HL-60/S4 (cell line): ENCODE measurements at regions not wholly inside any gene's neighbourhood (a gene's known extent, or its start where the extent isn't known, plus 50 kb on each side); places are given as distances from the start of the nearest gene placed in this dataset.

ENCODE experiments used
- in situ Hi-C: fragments of 300-500 bp; cut with MboI; formaldehyde crosslinking; loops from 2 replicates; pipeline ENCODE4 v1.14.3; 2022; ENCODE audit warnings: low sequenced_read_pairs

- in situ Hi-C loops: no loop called here
Measured at GRCh38 chr3:176577447-176577846, 619.8 kb downstream of the TBL1XR1 start.

DNA sequence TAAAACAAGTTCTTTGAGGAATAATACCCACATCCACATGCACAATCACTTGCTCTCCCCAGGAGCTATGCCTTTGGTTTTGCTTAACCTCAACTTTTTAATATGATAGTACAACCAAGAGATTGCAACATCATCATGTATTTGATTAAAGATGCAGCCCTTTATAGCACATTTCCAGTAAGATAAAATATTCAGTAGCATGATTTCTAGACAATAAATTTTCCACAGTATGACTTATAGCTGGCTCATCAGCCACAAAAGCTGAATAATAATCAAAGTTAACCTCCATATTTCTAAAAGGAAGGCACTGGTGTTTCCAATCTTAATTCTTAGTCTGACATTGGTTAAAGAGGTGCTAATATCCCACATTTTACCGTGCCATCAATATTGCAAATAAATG, 622.5 kb downstream of the TBL1XR1 start:
- in situ Hi-C loops: no loop called here

DNA sequence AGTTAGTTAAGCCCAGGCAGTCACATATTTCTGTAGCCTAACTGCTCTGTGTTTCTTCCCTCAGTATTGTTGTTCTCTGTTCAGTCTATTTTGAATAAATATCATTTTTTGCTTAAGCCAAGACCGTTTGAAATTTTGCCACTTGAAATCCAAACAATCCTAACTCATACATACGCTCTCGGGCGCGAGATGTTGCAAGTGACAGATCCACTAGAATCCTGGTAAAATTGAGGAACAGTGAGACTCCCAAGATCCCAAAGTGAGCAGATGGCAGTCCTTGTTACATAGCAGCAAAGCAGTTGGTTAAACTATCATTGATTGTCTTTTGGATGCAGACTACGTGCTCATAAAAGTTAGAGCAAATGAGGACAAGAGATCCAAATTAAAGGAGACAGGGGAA, 625.4 kb downstream of the TBL1XR1 start:
- in situ Hi-C loops: no loop called here

- in situ Hi-C loops: no loop called here
Measured at GRCh38 chr3:176570992-176571391, 626.3 kb downstream of the TBL1XR1 start.

GRCh38 chr3:176568189-176568588, 629.1 kb downstream of the TBL1XR1 start:
- in situ Hi-C loops: no loop called here

GRCh38 chr3:176566757-176567156, 630.5 kb downstream of the TBL1XR1 start:
- in situ Hi-C loops: no loop called here

- in situ Hi-C loops: no loop called here
Measured at GRCh38 chr3:176562331-176562730, 635.0 kb downstream of the TBL1XR1 start.

GRCh38 chr3:176561826-176562225, 635.5 kb downstream of the TBL1XR1 start:
- in situ Hi-C loops: no loop called here

GRCh38 chr3:176554791-176555654, 642.3 kb downstream of the TBL1XR1 start:
- in situ Hi-C loops: no loop called here

DNA sequence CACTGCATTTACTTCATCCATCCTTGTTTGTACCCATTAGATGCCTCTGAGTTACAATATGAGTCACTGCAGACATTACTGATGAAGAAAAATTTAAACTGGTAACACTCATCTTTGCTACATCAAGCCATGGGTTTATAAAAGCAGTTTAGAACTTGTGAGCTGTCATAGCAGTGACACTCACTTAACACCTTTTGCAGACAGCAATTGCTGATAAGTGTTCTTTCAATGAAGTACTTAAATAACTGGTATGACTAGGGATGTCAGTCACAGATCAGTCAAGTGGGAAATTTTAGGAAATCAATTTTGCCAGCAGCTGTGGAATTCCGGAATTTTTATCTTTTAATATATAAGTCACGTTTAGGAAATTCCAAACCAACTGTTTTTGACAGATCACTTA, 643.0 kb downstream of the TBL1XR1 start:
- in situ Hi-C loops: no loop called here

DNA sequence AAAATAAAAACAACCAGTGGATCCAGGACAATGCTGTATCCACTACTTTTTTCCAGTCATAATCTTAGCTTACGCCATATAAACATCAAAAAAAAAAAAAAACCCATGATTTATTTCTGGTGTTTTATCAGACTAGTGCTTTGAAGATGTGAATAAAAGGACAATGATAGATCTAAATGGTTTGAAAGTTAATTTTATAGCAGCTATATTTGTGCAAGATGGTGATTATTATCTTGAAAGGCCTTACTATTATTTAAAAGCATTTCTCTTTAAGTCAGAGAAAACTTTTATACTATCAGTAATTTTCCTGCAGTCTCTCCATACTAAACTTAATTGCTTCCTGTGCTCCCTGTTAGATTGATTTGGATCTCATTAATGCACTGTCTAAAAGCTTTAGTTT, 670.3 kb downstream of the TBL1XR1 start:
- in situ Hi-C loops: no loop called here

DNA sequence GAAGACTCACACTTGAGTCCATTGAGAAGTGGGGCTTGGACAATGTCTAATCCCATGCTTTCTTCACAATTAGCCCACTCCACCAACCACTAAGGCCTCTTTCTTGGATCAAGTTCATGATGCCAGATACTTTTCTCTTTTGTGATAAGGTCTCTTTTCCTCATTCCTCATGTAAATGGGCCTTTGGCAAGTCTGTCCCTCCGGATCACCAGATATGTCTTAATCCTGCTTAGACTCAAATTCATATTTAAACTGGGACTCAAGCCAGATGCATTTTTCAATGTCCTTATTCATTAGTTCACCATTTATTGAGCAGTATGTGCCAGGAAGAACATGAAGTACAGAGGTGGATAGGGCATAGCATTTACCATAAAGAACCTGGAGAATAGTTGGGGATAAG, 671.1 kb downstream of the TBL1XR1 start:
- in situ Hi-C loops: no loop called here

DNA sequence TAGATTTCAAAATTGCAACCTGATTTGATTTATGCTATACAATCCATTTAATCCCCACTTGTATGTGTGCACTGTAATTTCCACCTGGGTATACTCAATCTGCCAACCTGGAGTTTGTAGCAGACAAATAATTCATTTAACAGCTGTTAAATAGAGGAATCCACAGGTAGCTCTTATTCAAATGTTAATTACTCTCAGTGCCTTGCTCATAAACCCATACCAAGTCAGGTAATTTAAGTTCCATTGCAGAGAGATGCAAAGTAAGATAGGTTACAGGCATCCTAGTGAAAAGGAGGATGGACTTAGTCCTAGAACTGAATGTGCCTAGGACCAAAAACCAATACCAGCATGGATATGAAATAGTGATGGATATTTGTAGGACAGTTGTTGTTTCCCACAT, 674.2 kb downstream of the TBL1XR1 start:
- in situ Hi-C loops: loop anchor here (25.0 kb wide), 1 partner anchor 414 kb away; no protein-coding TSS in a partner anchor

DNA sequence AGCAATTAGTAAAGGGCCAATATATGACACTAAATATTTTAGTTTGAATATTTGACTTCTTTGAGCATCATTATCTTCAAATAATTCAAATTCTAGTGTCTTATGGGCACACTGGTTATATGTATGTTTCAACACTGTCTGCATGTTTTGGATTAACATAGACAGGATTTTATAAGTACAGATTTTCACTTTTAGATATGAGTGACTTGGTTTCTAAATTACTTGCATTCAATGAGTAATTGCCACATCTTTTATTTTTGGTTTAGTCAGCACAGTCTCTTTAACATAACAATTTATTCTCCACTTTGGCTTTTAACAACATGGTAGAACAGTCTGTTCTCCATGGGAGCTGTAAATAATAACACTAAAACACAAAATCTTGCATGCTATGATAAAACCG, 674.8 kb downstream of the TBL1XR1 start:
- in situ Hi-C loops: loop anchor here (25.0 kb wide), 1 partner anchor 415 kb away; no protein-coding TSS in a partner anchor

GRCh38 chr3:176521531-176522175, 675.6 kb downstream of the TBL1XR1 start:
- in situ Hi-C loops: loop anchor here (25.0 kb wide), 1 partner anchor 416 kb away; no protein-coding TSS in a partner anchor

DNA sequence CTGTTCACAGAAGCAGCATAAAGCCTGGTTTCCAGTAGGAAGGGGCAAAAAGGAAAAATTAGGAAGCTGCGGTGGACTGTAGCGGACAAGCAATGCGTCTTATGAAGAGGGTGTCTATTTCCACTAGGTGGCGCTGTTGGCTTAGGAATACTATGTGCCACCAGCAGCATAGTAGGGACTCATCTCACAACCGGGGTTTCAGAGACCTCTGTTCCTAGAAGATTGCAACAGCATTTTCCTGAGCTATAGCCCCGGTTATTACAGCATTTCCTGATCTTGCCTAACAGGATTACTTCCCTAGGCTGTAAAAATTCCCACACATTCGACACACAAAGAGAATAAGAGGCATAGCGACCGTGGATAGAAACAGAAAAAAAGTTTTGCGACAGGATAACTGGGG, 683.0 kb downstream of the TBL1XR1 start:
- in situ Hi-C loops: loop anchor here (25.0 kb wide), 1 partner anchor 423 kb away; no protein-coding TSS in a partner anchor

DNA sequence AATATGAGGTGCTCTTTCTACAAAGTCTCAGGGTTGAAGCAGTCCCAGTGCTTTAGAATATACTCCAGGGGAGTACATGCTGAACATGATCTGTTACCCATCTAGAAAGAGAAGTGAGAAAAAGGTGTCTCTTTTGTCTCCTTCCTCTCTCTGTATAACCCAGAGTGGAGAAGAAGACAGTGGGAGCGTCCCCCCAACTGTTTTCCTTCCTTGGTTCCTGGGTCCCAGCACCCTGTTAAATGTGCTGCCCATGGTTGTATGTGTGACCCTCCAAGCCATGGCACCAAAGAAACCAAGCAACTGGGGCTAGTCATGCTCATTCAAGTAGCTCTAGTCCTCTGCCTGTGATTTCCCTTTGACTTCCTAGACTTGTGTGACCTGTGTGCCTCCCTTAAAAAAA, 683.7 kb downstream of the TBL1XR1 start:
- in situ Hi-C loops: loop anchor here (25.0 kb wide), 1 partner anchor 424 kb away; no protein-coding TSS in a partner anchor

- in situ Hi-C loops: loop anchor here (25.0 kb wide), 1 partner anchor 425 kb away; no protein-coding TSS in a partner anchor
Measured at GRCh38 chr3:176512037-176512436, 685.2 kb downstream of the TBL1XR1 start.

DNA sequence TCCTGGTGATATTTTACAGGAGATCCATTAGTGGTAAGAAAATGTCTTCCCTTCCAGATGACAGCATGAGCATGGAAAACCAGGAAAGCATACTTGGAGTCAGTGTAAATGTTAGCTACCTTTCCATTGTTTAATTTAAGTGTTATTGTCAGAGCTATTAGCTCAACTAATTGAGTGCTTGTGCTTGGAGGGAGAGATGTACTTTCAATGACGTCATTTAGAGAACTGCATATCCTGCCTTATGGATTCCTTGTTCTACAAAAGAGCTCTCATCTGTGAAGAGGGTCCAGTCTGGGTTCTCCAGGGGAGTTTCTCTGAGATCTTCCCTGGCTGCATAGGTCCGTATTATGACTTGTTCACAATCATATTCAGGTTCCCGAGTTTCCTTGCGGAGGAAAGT, 687.2 kb downstream of the TBL1XR1 start:
- in situ Hi-C loops: loop anchor here (25.0 kb wide), 1 partner anchor 427 kb away; no protein-coding TSS in a partner anchor

DNA sequence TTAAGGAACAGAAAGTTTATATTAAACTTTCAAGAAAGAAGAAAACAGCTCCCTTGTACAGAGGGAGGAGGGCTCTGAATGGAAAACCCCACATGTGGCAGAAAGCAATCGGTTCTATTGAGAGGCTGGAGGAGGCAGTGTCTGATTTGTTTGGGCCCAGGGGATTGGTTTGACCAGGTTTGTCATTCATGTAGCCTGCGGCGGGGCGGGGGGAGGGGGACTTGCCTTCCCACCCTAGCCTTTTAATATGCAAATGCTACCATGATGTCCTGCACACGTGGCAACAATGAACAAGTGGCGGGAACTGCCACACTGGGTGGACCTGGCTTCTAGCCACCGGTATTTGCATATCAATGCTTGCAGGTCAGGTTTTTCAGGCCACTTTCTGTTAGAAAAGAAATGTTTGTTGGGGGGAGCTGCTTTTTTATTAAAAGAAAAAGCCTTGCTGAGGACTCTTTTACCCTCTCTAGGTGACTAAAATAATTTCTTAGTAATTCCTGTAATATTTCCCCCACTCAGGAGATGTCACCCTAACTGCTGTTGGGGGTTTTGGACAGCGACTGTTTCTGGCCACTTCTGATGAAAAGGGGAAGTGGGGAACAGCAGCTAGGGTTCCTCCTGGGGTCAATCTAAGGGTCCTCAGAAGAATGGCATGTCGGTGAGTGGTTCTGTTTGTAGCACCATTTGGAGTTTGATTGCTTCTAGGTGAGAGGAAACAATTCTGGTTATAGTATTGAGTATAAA, 691.2 kb downstream of the TBL1XR1 start:
- in situ Hi-C loops: loop anchor here (25.0 kb wide), 1 partner anchor 431 kb away; no protein-coding TSS in a partner anchor

GRCh38 chr3:176491084-176491483, 706.2 kb downstream of the TBL1XR1 start:
- in situ Hi-C loops: no loop called here
